Esophagus muscularis mucosa (tissue), 4 donors: ENCODE measurements at regions not wholly inside any gene's neighbourhood (a gene's known extent, or its start where the extent isn't known, plus 50 kb on each side); places are given as distances from the start of the nearest gene placed in this dataset.

Source experiments
- DNase-seq: peaks from one replicate; pipeline ENCODE4 v3.0.0-alpha.2; 2017; ENCODE audit errors: extremely low spot score
- H3K27ac ChIP-seq, 4 donors: fragments of 200-600 bp; sonication (generic); replicated peaks in 1 of 4; 1 replicate in 3 of 4; 2 replicates in 1 of 4; pipeline ENCODE4 v1.5.1; 2016 to 2019; ENCODE audit warnings: mild to moderate bottlenecking in 1 of 4
- H3K27me3 ChIP-seq, 4 donors: fragments of 200-600 bp; sonication (generic); one replicate each; pipeline versions ENCODE4 v1.5.1 to v1.6.0; 2016 to 2019
- H3K36me3 ChIP-seq, 4 donors: fragments of 200-600 bp; sonication (generic); one replicate each; pipeline ENCODE4 v1.5.1; 2016 to 2019
- H3K4me1 ChIP-seq, 4 donors: fragments of 200-600 bp; sonication (generic); one replicate each; pipeline ENCODE4 v1.5.1; 2016 to 2019
- H3K4me3 ChIP-seq, 4 donors: fragments of 200-600 bp; sonication (generic); 1 replicate in 2 of 4; 2 replicates in 2 of 4; pipeline ENCODE4 v1.5.1; 2016 to 2019; ENCODE audit warnings: mild to moderate bottlenecking in 4 of 4, moderate library complexity in 1 of 4
- H3K9me3 ChIP-seq, 4 donors: fragments of 200-600 bp; sonication (generic); 1 replicate in 3 of 4; 2 replicates in 1 of 4; pipeline ENCODE4 v1.5.1; 2016 to 2019
- EP300 ChIP-seq: sonication (generic); formaldehyde crosslinking; IDR thresholded peaks from one replicate; pipeline ENCODE4 v1.6.1; 2017; ENCODE audit warnings: antibody characterized with exemption
- POLR2A ChIP-seq: fragments of 450-650 bp; IDR thresholded peaks from one replicate; pipeline ENCODE4 v1.6.1; 2017; ENCODE audit warnings: antibody characterized with exemption, moderate library complexity, mild to moderate bottlenecking, low read depth
- POLR2AphosphoS5 ChIP-seq, 2 donors: sonication (generic); formaldehyde crosslinking; IDR thresholded peaks; one replicate each; pipeline ENCODE4 v1.6.1; 2017; ENCODE audit warnings: antibody characterized with exemption in 2 of 2
- WGBS: methylation state at CpG from one replicate; pipeline ENCODE4 v1.1.5; 2018; 5-methylcytosine and 5-hydroxymethylcytosine counted together
- intact Hi-C: fragments of 100-400 bp; cut with DNase I; formaldehyde crosslinking; loops from one replicate; pipeline ENCODE4 v1.15.1; 2023
- TF ChIP-seq, protein P1 (sequence below), 3 experiments: fragments of 200-600 bp in 2 of 3; fragments of 450-650 bp in 1 of 3; sonication (generic) in 2 of 3; IDR thresholded peaks; one replicate each; pipeline ENCODE4 v1.5.1; 2017 to 2019; ENCODE audit warnings: antibody characterized with exemption in 3 of 3, mild to moderate bottlenecking in 2 of 3, moderate library complexity in 1 of 3

DNA sequence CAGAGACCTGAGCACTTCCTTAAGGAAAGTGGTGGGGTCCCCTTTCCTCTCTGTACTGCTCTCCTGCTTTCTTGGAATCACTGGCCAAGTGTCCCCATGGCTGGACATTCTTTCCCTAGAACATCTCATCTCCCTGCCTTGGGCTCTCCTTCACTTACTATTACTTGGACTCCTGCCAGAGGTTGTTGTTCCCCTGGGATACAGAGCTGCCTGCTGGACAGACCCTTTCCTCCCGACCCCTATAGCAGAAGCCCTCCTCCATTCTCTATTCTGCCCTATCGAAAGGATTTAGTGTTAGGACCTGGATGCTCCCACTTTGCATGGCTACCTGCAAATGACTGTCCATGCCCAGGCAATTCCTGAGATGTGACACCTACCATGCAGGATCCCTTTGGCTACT lies 164.3 kb upstream of the PODXL start:
- TF ChIP-seq POLR2A (no peak), EP300 (no peak), POLR2AphosphoS5 (IDR thresholded peaks at IDR 0.05) (no peak)
- TF ChIP-seq, protein P1, sequence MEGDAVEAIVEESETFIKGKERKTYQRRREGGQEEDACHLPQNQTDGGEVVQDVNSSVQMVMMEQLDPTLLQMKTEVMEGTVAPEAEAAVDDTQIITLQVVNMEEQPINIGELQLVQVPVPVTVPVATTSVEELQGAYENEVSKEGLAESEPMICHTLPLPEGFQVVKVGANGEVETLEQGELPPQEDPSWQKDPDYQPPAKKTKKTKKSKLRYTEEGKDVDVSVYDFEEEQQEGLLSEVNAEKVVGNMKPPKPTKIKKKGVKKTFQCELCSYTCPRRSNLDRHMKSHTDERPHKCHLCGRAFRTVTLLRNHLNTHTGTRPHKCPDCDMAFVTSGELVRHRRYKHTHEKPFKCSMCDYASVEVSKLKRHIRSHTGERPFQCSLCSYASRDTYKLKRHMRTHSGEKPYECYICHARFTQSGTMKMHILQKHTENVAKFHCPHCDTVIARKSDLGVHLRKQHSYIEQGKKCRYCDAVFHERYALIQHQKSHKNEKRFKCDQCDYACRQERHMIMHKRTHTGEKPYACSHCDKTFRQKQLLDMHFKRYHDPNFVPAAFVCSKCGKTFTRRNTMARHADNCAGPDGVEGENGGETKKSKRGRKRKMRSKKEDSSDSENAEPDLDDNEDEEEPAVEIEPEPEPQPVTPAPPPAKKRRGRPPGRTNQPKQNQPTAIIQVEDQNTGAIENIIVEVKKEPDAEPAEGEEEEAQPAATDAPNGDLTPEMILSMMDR (IDR thresholded peaks at IDR 0.05) = no peak
- WGBS = 92% methylated on average over 2 of the region's 2 CpGs
- H3K27ac ChIP-seq = no peak overlapping the region
- peaks cover 0 to 3% (median 0%) of the 10 kb centered on the region in 4 donors for H3K4me1 ChIP-seq
- H3K4me3 ChIP-seq = no peak overlapping the region
- no peaks in the 10 kb centered on the region for H3K36me3 ChIP-seq
- DNase-seq = peak; percentile 57
- H3K9me3 ChIP-seq = no peaks in the 10 kb centered on the region
- intact Hi-C loops = no loop called here
- H3K27me3 ChIP-seq = no peaks in the 10 kb centered on the region

DNA sequence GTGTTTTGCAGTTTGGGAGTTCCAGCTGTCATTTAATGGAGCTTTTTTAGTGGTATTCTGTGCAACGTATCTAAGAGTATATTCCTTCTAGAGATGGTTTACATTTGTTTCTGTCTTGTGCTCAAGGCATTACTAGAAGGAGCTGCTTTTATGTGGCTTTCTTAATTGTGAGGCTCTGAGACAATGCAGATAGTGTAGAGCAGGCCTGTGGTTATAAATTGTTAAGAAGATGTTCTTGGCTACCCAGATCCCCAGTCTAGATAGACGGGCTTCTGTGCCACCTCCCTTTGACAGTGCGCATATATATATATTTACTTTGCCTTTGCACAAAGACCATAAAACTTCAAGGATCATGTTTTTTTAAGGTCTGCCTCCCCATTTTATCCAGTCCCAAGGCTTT lies 160.8 kb upstream of the PODXL start:
- no peak overlapping the region for H3K27ac ChIP-seq
- H3K4me3 ChIP-seq = no peak overlapping the region
- H3K27me3 ChIP-seq = no peaks in the 10 kb centered on the region
- DNase-seq = peak; percentile 55
- no peaks in the 10 kb centered on the region for H3K9me3 ChIP-seq
- WGBS = 72% methylated on average over 3 of the region's 3 CpGs
- intact Hi-C loops = no loop called here
- TF ChIP-seq, protein P1 (IDR thresholded peaks at IDR 0.05) = no peak
- TF ChIP-seq EP300 = no peak
- TF ChIP-seq POLR2AphosphoS5 (IDR thresholded peaks at IDR 0.05) = no peak
- TF ChIP-seq POLR2A = no peak
- H3K4me1 ChIP-seq = no peaks in the 10 kb centered on the region
- H3K36me3 ChIP-seq = no peaks in the 10 kb centered on the region

DNA sequence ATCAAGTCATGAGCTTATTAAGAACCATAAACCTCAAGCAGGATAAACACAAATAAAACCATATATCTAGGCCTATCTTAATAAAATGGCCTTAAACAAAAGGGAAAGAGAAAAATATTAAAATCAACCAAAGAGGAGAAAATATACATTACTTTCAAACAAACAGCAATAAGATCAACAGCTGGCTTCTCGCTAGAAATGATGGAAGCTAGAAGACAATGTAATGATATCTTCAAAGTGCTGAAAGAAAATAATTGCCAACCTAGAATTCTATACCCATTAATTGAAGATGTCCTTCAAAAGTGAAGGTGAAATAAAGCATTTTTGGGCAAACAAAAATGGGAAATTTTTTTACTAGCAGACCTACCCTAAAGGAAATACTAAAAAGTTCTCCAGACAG lies 142.9 kb upstream of the PODXL start:
- no peaks in the 10 kb centered on the region for H3K36me3 ChIP-seq
- no peak for DNase-seq
- no peak overlapping the region for H3K4me3 ChIP-seq
- H3K4me1 ChIP-seq = no peaks in the 10 kb centered on the region
- peaks cover 0 to under 1% (median 0%) of the 10 kb centered on the region in 4 donors for H3K27me3 ChIP-seq
- peaks cover 0 to 22% (median 5%) of the 10 kb centered on the region in 4 donors for H3K9me3 ChIP-seq
- H3K27ac ChIP-seq = no peak overlapping the region
- intact Hi-C loops = no loop called here
- TF ChIP-seq POLR2AphosphoS5 (IDR thresholded peaks at IDR 0.05) (no peak), POLR2A (no peak), EP300 (no peak)
- TF ChIP-seq, protein P1 (IDR thresholded peaks at IDR 0.05) = no peak
- WGBS = 93% methylated on average over 1 of the region's 1 CpG

- peaks cover 0 to 58% (median 0%) of the 10 kb centered on the region in 4 donors for H3K27me3 ChIP-seq
- no peak overlapping the region for H3K27ac ChIP-seq
- peak overlapping the region in 1 of 4 donors; percentile 7 for H3K4me3 ChIP-seq
- no peaks in the 10 kb centered on the region for H3K9me3 ChIP-seq
- H3K36me3 ChIP-seq = no peaks in the 10 kb centered on the region
- H3K4me1 ChIP-seq = peaks cover 10 to 16% (median 11%) of the 10 kb centered on the region in 4 donors
- intact Hi-C loops = loop anchor here (5.0 kb wide), 1 partner anchor 890 kb away; no protein-coding TSS in a partner anchor
- TF ChIP-seq POLR2A (no peak), EP300 (no peak), POLR2AphosphoS5 (IDR thresholded peaks at IDR 0.05) (no peak)
- TF ChIP-seq, protein P1 (IDR thresholded peaks at IDR 0.05) = peak; percentile 58 to 88 (median 66)
- 24% methylated on average over 18 of the region's 30 CpGs for WGBS
- DNase-seq = peak; percentile 91
Observed at GRCh38 chr7:131692131-131692960, 135.9 kb upstream of the PODXL start.
